DOHH2 (cell line): ENCODE measurements at regions not wholly inside any gene's neighbourhood (a gene's known extent, or its start where the extent isn't known, plus 50 kb on each side); places are given as distances from the start of the nearest gene placed in this dataset.

Source experiments
- H3F3A ChIP-seq: fragments of 200-600 bp; sonication (generic), shearing (Covaris generic); 2 replicates; pipeline ENCODE4 v1.6.0; 2016; ENCODE audit warnings: antibody characterized with exemption, mild to moderate bottlenecking; ENCODE audit not compliant: control insufficient read depth, insufficient read depth
- H3K27ac ChIP-seq: fragments of 200-600 bp; sonication (generic); 2 replicates; pipeline ENCODE4 v1.5.1; 2014; ENCODE audit warnings: low read depth, mild to moderate bottlenecking, low read length, moderate library complexity
- H3K27me3 ChIP-seq: fragments of 200-600 bp; sonication (generic); 2 replicates; pipeline ENCODE4 v1.6.1; 2014; ENCODE audit warnings: mild to moderate bottlenecking, low read length, mixed read lengths; ENCODE audit not compliant: control insufficient read depth
- H3K36me3 ChIP-seq: fragments of 200-600 bp; sonication (generic); 2 replicates; pipeline ENCODE4 v1.6.1; 2014; ENCODE audit warnings: mild to moderate bottlenecking, low read length, moderate library complexity, mixed read lengths; ENCODE audit not compliant: control insufficient read depth
- H3K4me1 ChIP-seq: fragments of 200-600 bp; sonication (generic); 2 replicates; pipeline ENCODE4 v1.6.1; 2014; ENCODE audit warnings: mild to moderate bottlenecking, low read length, mixed read lengths; ENCODE audit not compliant: control insufficient read depth
- H3K4me2 ChIP-seq: fragments of 200-600 bp; sonication (generic); 2 replicates; pipeline ENCODE4 v1.6.0; 2014; ENCODE audit warnings: mild to moderate bottlenecking, low read length, moderate library complexity
- H3K4me3 ChIP-seq: fragments of 200-600 bp; sonication (generic); 2 replicates; pipeline ENCODE4 v1.5.1; 2014; ENCODE audit warnings: mild to moderate bottlenecking, low read length, mixed read lengths
- H3K79me2 ChIP-seq: fragments of 200-600 bp; sonication (generic); 2 replicates; pipeline ENCODE4 v1.6.1; 2014; ENCODE audit warnings: mild to moderate bottlenecking, low read length, mixed read lengths; ENCODE audit not compliant: control insufficient read depth
- H3K9me2 ChIP-seq: fragments of 200-600 bp; sonication (generic); replicated peaks from 2 replicates; pipeline ENCODE4 v1.6.1; 2014; ENCODE audit warnings: mild to moderate bottlenecking, low read length, mixed read lengths; ENCODE audit not compliant: control insufficient read depth
- H3K9me3 ChIP-seq: fragments of 200-600 bp; sonication (generic); 2 replicates; pipeline ENCODE4 v1.6.1; 2014; ENCODE audit warnings: antibody characterized with exemption, low read length, mixed read lengths; ENCODE audit not compliant: control insufficient read depth, insufficient read depth
- H4K20me1 ChIP-seq: fragments of 200-600 bp; sonication (generic); 2 replicates; pipeline ENCODE4 v1.6.0; 2014; ENCODE audit warnings: low read depth, mild to moderate bottlenecking, antibody characterized with exemption, low read length, moderate library complexity; ENCODE audit not compliant: control insufficient read depth, insufficient read depth
- EZH2phosphoT487 ChIP-seq: fragments of 200-600 bp; sonication (generic); IDR thresholded peaks from 2 replicates; pipeline ENCODE4 v1.6.1; 2017; ENCODE audit warnings: borderline replicate concordance, mild to moderate bottlenecking, antibody characterized with exemption, low read length, moderate library complexity, mixed read lengths
- TF ChIP-seq, protein P1 (sequence below): fragments of 200-600 bp; sonication (generic); IDR thresholded peaks from one replicate; pipeline ENCODE4 v1.5.1; 2014; ENCODE audit warnings: antibody characterized with exemption, mild to moderate bottlenecking, low read depth, low read length; ENCODE audit not compliant: poor library complexity, severe bottlenecking

GRCh38 chr1:221025956-221026355, 146.7 kb downstream of the HLX start:
- Histone ChIP-seq H3K36me3 (no peaks in the 10 kb centered on the region), H3K9me3 (no peaks in the 10 kb centered on the region), H3K9me2 (no peaks in the 10 kb centered on the region), H3F3A (no peaks in the 10 kb centered on the region), H3K27me3 (no peaks in the 10 kb centered on the region), H3K79me2 (no peaks in the 10 kb centered on the region), H3K27ac (no peak overlapping the region), H3K4me2 (no peak overlapping the region), H4K20me1 (no peaks in the 10 kb centered on the region), H3K4me1 (no peaks in the 10 kb centered on the region), H3K4me3 (no peak overlapping the region)
- TF ChIP-seq, protein P1, sequence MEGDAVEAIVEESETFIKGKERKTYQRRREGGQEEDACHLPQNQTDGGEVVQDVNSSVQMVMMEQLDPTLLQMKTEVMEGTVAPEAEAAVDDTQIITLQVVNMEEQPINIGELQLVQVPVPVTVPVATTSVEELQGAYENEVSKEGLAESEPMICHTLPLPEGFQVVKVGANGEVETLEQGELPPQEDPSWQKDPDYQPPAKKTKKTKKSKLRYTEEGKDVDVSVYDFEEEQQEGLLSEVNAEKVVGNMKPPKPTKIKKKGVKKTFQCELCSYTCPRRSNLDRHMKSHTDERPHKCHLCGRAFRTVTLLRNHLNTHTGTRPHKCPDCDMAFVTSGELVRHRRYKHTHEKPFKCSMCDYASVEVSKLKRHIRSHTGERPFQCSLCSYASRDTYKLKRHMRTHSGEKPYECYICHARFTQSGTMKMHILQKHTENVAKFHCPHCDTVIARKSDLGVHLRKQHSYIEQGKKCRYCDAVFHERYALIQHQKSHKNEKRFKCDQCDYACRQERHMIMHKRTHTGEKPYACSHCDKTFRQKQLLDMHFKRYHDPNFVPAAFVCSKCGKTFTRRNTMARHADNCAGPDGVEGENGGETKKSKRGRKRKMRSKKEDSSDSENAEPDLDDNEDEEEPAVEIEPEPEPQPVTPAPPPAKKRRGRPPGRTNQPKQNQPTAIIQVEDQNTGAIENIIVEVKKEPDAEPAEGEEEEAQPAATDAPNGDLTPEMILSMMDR, result no peak
- TF ChIP-seq EZH2phosphoT487, result no peak

DNA sequence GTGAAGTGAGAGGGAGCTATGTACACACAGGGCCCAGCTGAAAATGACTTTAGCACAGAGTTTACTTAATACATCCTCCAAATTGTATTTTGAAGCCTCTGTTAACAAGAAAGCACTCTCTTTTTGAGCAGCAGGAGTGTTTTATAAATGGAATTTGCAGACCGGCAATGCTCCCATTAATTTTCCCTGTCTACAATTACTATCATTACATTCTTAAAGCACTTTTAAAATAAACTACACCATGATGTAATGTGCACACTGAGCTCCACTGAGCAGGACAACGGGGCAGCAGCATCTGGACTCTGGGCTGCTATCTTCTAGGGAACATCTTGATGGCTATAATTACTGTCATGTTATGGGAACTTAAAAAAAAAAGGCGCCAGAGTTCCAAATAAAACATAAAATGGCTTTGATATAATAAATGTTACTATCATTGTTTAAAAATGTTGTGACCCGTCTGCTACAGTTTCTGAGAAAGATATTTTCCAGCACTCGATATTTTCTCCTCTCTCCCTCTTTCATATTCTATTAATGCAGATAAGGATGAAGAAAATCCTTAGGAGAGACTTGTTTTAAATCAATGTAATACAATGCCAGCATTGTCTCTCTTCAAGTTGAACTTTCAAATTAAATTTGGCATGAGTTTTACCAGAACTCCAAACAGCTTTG, 150.9 kb downstream of the HLX start:
- Histone ChIP-seq H4K20me1 (no peaks in the 10 kb centered on the region), H3K4me1 (no peaks in the 10 kb centered on the region), H3K9me3 (no peaks in the 10 kb centered on the region), H3F3A (no peaks in the 10 kb centered on the region), H3K4me2 (no peak overlapping the region), H3K79me2 (no peaks in the 10 kb centered on the region), H3K4me3 (no peak overlapping the region), H3K27me3 (no peaks in the 10 kb centered on the region), H3K9me2 (no peaks in the 10 kb centered on the region), H3K36me3 (no peaks in the 10 kb centered on the region), H3K27ac (no peak overlapping the region)
- TF ChIP-seq EZH2phosphoT487, result no peak
- TF ChIP-seq, protein P1, result no peak

DNA sequence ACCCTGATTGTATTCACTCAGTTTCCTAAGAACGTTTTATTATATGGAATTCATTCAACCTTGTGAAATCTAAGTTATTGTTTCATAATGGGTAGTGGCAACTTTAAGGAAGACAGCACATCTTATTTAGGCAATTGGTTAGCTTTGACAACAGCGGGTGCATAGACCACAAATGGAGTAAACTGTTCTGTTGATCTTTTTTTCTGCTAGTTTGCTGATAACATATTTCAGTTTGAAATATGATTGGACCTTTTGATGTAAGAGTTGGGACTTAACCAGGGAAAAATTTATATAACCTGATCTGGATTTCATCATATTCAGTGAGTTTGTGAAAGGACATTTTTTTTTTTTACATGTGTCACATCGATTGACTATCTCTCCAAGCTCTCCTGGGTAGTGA, 151.7 kb downstream of the HLX start:
- Histone ChIP-seq H3F3A (no peaks in the 10 kb centered on the region), H3K4me1 (no peaks in the 10 kb centered on the region), H3K9me2 (no peaks in the 10 kb centered on the region), H3K36me3 (no peaks in the 10 kb centered on the region), H3K27me3 (no peaks in the 10 kb centered on the region), H3K4me3 (no peak overlapping the region), H3K9me3 (no peaks in the 10 kb centered on the region), H3K4me2 (no peak overlapping the region), H3K79me2 (no peaks in the 10 kb centered on the region), H4K20me1 (no peaks in the 10 kb centered on the region), H3K27ac (no peak overlapping the region)
- TF ChIP-seq, protein P1, result no peak
- no peak for TF ChIP-seq EZH2phosphoT487
